A673 (cell line): ENCODE measurements at regions not wholly inside any gene's neighbourhood (a gene's known extent, or its start where the extent isn't known, plus 50 kb on each side); places are given as distances from the start of the nearest gene placed in this dataset.

Experiments
- CTCF ChIP-seq: fragments of 300-800, 200-600 bp; sonication (generic); conservative IDR thresholded peaks from 2 replicates; pipeline ENCODE4 v1.5.1; 2017; ENCODE audit warnings: low read depth, mild to moderate bottlenecking, antibody characterized with exemption, low read length, moderate library complexity, mixed read lengths
- EZH2 ChIP-seq: fragments of 200-600 bp; sonication (generic); IDR thresholded peaks from 2 replicates; pipeline ENCODE4 v1.6.1; 2017; ENCODE audit warnings: borderline replicate concordance, low read depth, mild to moderate bottlenecking, mixed read lengths, antibody characterized with exemption, low read length; ENCODE audit not compliant: poor library complexity, severe bottlenecking

DNA sequence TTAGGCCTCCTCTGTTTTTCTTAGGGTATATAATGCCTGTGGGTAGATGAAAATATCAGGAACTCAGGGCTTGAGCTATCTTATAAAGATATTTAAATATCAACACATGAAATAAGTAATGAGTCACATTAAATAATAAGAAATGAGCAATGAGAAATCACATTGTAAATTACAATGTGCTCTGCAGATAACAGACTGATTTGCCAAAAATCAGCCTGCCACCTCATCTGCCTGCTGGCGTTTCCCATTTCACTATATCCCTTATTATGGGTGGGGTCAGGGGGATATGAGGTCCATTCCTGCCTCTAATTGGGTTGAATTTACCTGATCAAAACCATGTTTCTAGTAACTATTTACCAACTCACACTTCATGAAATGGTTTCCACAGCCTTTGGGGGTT, 335.2 kb downstream of the CDC5L start:
- TF ChIP-seq CTCF, result no peak
- TF ChIP-seq EZH2, result no peak
